ENCODE measurements at regions not wholly inside any gene's neighbourhood (a gene's known extent, or its start where the extent isn't known, plus 50 kb on each side); places are given as distances from the start of the nearest gene placed in this dataset.

DNA sequence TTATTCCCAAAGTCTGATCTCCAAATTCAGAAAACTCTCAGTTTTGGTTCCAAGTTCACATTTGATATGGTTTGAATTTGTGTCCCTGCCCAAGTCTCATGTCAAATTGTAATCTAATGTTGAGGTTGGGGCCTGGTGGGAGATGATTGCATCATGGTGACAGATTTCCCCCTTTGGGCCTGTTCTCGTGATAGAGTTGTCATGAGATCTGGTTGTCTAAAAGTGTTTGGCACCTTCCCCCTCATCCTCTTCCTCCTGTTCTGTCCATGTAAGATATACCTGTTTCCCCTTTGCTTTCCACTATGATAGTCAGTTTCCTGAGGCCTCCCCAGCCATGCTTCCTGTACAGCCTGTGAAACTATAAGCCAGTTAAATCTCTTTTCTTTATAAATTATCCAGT is 138.6 kb downstream of the ARL4A start:
- no TSS peak for BruUV-seq (replicated peaks)
- no peaks in the 10 kb centered on the region for H3K9me2 ChIP-seq (ENCODE audit: insufficient read depth, low read length)
- no peak overlapping the region for H3K4me2 ChIP-seq (ENCODE audit: low read length)
- no peaks in the 10 kb centered on the region for H3K79me2 ChIP-seq (ENCODE audit: insufficient read depth, low read depth, low read length)
- ChIA-PET CTCF (ENCODE audit: unreplicated experiment) (no interaction called here), POLR2A (no interaction called here)
- H2AFZ ChIP-seq (ENCODE audit: low read length): no peak overlapping the region
- H3K9me3 ChIP-seq (ENCODE audit: low read length): no peaks in the 10 kb centered on the region
- H3K4me3 ChIP-seq (ENCODE audit: low read depth, low read length, poor library complexity, severe bottlenecking): no peak overlapping the region
- no peak for TF ChIP-seq EZH2phosphoT487 (IDR thresholded peaks at IDR 0.05; ENCODE audit: borderline replicate concordance, low read depth, low read length)
- TF ChIP-seq, protein P1, sequence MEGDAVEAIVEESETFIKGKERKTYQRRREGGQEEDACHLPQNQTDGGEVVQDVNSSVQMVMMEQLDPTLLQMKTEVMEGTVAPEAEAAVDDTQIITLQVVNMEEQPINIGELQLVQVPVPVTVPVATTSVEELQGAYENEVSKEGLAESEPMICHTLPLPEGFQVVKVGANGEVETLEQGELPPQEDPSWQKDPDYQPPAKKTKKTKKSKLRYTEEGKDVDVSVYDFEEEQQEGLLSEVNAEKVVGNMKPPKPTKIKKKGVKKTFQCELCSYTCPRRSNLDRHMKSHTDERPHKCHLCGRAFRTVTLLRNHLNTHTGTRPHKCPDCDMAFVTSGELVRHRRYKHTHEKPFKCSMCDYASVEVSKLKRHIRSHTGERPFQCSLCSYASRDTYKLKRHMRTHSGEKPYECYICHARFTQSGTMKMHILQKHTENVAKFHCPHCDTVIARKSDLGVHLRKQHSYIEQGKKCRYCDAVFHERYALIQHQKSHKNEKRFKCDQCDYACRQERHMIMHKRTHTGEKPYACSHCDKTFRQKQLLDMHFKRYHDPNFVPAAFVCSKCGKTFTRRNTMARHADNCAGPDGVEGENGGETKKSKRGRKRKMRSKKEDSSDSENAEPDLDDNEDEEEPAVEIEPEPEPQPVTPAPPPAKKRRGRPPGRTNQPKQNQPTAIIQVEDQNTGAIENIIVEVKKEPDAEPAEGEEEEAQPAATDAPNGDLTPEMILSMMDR (conservative IDR thresholded peaks at IDR 0.05; ENCODE audit: low read length): no peak
- no peaks in the 10 kb centered on the region for H3K36me3 ChIP-seq (ENCODE audit: insufficient read depth, low read length)
- H4K20me1 ChIP-seq (ENCODE audit: insufficient read depth, low read length): no peaks in the 10 kb centered on the region
- no peak for DNase-seq (ENCODE audit: low spot score)
- H3K27ac ChIP-seq (ENCODE audit: low read depth, low read length, poor library complexity, severe bottlenecking): no peak overlapping the region
- no peaks in the 10 kb centered on the region for H3K4me1 ChIP-seq (ENCODE audit: insufficient read depth, low read length, poor library complexity, severe bottlenecking)
- intact Hi-C loops (cut with micrococcal nuclease; ENCODE audit: unreplicated experiment): no loop called here

DNA sequence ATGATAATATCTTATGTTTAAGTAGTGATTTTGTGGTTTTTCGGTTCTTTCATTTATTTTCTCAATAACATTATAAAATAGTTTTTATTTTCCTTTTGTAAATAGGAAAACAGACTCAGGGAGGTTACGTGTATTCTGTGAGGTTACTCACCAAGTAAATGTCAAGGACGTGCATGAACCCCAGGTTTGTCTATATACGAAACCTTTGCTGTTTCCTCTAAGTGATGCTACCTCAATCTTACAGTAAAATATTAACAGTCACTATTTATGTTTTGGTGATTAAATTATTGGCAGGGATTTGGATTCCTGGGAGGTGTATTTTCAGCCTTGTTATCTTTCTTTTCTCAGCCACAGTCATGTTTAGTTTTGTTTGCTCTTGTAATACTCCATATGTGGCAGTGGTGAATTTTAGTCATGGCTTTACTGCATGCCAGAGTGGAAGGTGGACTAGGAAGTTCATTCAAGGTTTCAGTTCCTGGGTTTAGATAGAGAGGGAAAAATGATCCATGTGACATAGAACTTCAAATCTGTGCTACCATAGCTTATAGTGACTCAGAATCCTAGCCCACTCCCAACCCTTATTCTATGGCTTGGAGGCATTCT is 139.9 kb downstream of the ARL4A start:
- ChIA-PET CTCF (ENCODE audit: unreplicated experiment) (no interaction called here), POLR2A (no interaction called here)
- TF ChIP-seq, protein P1 (conservative IDR thresholded peaks at IDR 0.05; ENCODE audit: low read length): no peak
- no peak for TF ChIP-seq EZH2phosphoT487 (IDR thresholded peaks at IDR 0.05; ENCODE audit: borderline replicate concordance, low read depth, low read length)
- intact Hi-C loops (cut with micrococcal nuclease; ENCODE audit: unreplicated experiment): no loop called here
- no peaks in the 10 kb centered on the region for H3K79me2 ChIP-seq (ENCODE audit: insufficient read depth, low read depth, low read length)
- H3K4me2 ChIP-seq (ENCODE audit: low read length): no peak overlapping the region
- no peak overlapping the region for H3K4me3 ChIP-seq (ENCODE audit: low read depth, low read length, poor library complexity, severe bottlenecking)
- no peaks in the 10 kb centered on the region for H3K9me3 ChIP-seq (ENCODE audit: low read length)
- H4K20me1 ChIP-seq (ENCODE audit: insufficient read depth, low read length): no peaks in the 10 kb centered on the region
- no peak for DNase-seq (ENCODE audit: low spot score)
- H3K4me1 ChIP-seq (ENCODE audit: insufficient read depth, low read length, poor library complexity, severe bottlenecking): no peaks in the 10 kb centered on the region
- H3K36me3 ChIP-seq (ENCODE audit: insufficient read depth, low read length): no peaks in the 10 kb centered on the region
- no peak overlapping the region for H2AFZ ChIP-seq (ENCODE audit: low read length)
- no peaks in the 10 kb centered on the region for H3K9me2 ChIP-seq (ENCODE audit: insufficient read depth, low read length)
- BruUV-seq (replicated peaks): no TSS peak
- H3K27ac ChIP-seq (ENCODE audit: low read depth, low read length, poor library complexity, severe bottlenecking): no peak overlapping the region

DNA sequence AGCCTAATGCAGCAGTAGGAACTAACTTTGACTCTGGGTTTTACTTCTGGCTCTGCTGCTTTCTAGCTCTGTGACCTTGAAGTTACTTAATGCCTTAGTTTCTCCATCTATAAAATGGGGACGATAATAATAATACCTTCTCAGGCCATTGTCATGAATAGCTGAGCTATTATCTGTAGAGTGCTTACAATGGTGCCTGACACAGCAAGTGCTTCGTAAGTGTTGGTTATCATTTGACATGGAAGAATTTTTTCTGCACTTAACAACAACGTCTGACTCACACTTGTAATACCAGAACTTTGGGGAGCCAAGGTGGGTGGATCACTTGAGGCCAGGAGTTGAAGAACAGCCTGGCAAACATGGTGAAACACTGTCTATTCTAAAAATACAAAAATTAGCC is 140.5 kb downstream of the ARL4A start:
- no peaks in the 10 kb centered on the region for H3K79me2 ChIP-seq (ENCODE audit: insufficient read depth, low read depth, low read length)
- no peaks in the 10 kb centered on the region for H3K4me1 ChIP-seq (ENCODE audit: insufficient read depth, low read length, poor library complexity, severe bottlenecking)
- H3K9me3 ChIP-seq (ENCODE audit: low read length): no peaks in the 10 kb centered on the region
- H2AFZ ChIP-seq (ENCODE audit: low read length): no peak overlapping the region
- H3K4me3 ChIP-seq (ENCODE audit: low read depth, low read length, poor library complexity, severe bottlenecking): no peak overlapping the region
- no TSS peak for BruUV-seq (replicated peaks)
- H3K4me2 ChIP-seq (ENCODE audit: low read length): no peak overlapping the region
- H3K27ac ChIP-seq (ENCODE audit: low read depth, low read length, poor library complexity, severe bottlenecking): no peak overlapping the region
- intact Hi-C loops (cut with micrococcal nuclease; ENCODE audit: unreplicated experiment): no loop called here
- ChIA-PET CTCF (ENCODE audit: unreplicated experiment) (no interaction called here), POLR2A (no interaction called here)
- no peak for DNase-seq (ENCODE audit: low spot score)
- TF ChIP-seq, protein P1 (conservative IDR thresholded peaks at IDR 0.05; ENCODE audit: low read length): no peak
- TF ChIP-seq EZH2phosphoT487 (IDR thresholded peaks at IDR 0.05; ENCODE audit: borderline replicate concordance, low read depth, low read length): no peak
- H3K9me2 ChIP-seq (ENCODE audit: insufficient read depth, low read length): no peaks in the 10 kb centered on the region
- no peaks in the 10 kb centered on the region for H4K20me1 ChIP-seq (ENCODE audit: insufficient read depth, low read length)
- no peaks in the 10 kb centered on the region for H3K36me3 ChIP-seq (ENCODE audit: insufficient read depth, low read length)

All from OCI-LY7 (cell line).